Ascending aorta (tissue), 2 donors: ENCODE measurements at regions not wholly inside any gene's neighbourhood (a gene's known extent, or its start where the extent isn't known, plus 50 kb on each side); places are given as distances from the start of the nearest gene placed in this dataset.

Source experiments
- DNase-seq, 2 donors: peaks; one replicate each; pipeline ENCODE4 v3.0.0-alpha.2; 2019; ENCODE audit warnings: low spot score in 2 of 2
- H3K27ac ChIP-seq, 2 donors: fragments of 200-600 bp; sonication (generic); one replicate each; pipeline ENCODE4 v1.5.1; 2016 to 2017; ENCODE audit warnings: mild to moderate bottlenecking in 1 of 2
- H3K27me3 ChIP-seq: fragments of 200-600 bp; sonication (generic); one replicate; pipeline ENCODE4 v1.5.1; 2017
- H3K36me3 ChIP-seq, 2 donors: fragments of 200-600 bp; sonication (generic); one replicate each; pipeline ENCODE4 v1.5.1; 2016
- H3K4me1 ChIP-seq, 2 donors: fragments of 200-600 bp; sonication (generic); one replicate each; pipeline ENCODE4 v1.5.1; 2016 to 2017; ENCODE audit warnings: mild to moderate bottlenecking in 1 of 2
- H3K4me3 ChIP-seq, 2 donors: fragments of 200-600 bp; sonication (generic); one replicate each; pipeline ENCODE4 v1.5.1; 2016 to 2017; ENCODE audit warnings: mild to moderate bottlenecking in 1 of 2
- H3K9me3 ChIP-seq, 2 donors: fragments of 200-600 bp; sonication (generic); one replicate each; pipeline ENCODE4 v1.5.1; 2016
- intact Hi-C: fragments of 100-400 bp; cut with DNase I; formaldehyde crosslinking; loops from one replicate; pipeline ENCODE4 v1.15.1; 2023
- TF ChIP-seq, protein P1 (sequence below), 3 experiments: fragments of 200-600 bp in 2 of 3; fragments of 450-650 bp in 1 of 3; sonication (generic) in 2 of 3; IDR thresholded peaks; one replicate each; pipeline ENCODE4 v1.5.1; 2016 to 2019; ENCODE audit warnings: antibody characterized with exemption in 3 of 3, mild to moderate bottlenecking in 1 of 3, moderate library complexity in 1 of 3

GRCh38 chr12:114784526-114784925, 100.6 kb upstream of the TBX3 start:
- H3K4me3 ChIP-seq = no peak overlapping the region
- no peak for DNase-seq
- TF ChIP-seq, protein P1, sequence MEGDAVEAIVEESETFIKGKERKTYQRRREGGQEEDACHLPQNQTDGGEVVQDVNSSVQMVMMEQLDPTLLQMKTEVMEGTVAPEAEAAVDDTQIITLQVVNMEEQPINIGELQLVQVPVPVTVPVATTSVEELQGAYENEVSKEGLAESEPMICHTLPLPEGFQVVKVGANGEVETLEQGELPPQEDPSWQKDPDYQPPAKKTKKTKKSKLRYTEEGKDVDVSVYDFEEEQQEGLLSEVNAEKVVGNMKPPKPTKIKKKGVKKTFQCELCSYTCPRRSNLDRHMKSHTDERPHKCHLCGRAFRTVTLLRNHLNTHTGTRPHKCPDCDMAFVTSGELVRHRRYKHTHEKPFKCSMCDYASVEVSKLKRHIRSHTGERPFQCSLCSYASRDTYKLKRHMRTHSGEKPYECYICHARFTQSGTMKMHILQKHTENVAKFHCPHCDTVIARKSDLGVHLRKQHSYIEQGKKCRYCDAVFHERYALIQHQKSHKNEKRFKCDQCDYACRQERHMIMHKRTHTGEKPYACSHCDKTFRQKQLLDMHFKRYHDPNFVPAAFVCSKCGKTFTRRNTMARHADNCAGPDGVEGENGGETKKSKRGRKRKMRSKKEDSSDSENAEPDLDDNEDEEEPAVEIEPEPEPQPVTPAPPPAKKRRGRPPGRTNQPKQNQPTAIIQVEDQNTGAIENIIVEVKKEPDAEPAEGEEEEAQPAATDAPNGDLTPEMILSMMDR (IDR thresholded peaks at IDR 0.05) = no peak
- no peaks in the 10 kb centered on the region for H3K9me3 ChIP-seq
- no peak overlapping the region for H3K27ac ChIP-seq
- intact Hi-C loops = no loop called here
- no peaks in the 10 kb centered on the region for H3K36me3 ChIP-seq
- H3K27me3 ChIP-seq = no peaks in the 10 kb centered on the region
- H3K4me1 ChIP-seq = no peaks in the 10 kb centered on the region

DNA sequence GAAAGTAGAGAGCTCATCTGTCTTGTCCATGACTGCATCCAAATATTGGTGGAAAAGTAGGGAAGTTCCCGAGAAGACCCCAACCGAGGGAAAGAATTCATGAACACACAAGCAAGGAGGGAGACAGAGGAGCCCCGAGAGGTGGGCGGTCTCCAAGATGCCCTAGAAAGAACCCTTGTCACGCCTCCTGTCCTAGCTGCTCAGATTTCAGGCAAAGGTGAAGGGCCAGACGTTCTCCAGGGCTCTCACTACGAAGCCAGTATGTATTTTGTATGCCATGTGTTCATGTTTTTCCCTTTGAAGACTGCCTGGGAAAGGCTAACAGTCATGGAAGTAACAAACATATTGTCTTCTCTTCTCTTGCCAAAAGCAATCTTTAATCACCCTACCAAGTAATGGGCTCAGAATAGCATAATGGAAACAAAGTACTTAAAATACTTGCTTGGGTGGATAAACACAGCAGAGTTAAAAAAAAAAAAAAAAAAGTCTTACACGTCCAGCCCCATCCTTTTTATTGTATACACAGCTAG, 99.2 kb upstream of the TBX3 start:
- Histone ChIP-seq H3K36me3 (no peaks in the 10 kb centered on the region), H3K4me3 (no peak overlapping the region), H3K27ac (no peak overlapping the region), H3K9me3 (no peaks in the 10 kb centered on the region), H3K27me3 (no peaks in the 10 kb centered on the region), H3K4me1 (no peaks in the 10 kb centered on the region)
- DNase-seq = no peak
- TF ChIP-seq, protein P1 (IDR thresholded peaks at IDR 0.05) = no peak
- intact Hi-C loops = no loop called here

- Histone ChIP-seq H3K4me3 (no peak overlapping the region), H3K9me3 (no peaks in the 10 kb centered on the region), H3K36me3 (no peaks in the 10 kb centered on the region), H3K27me3 (no peaks in the 10 kb centered on the region), H3K27ac (no peak overlapping the region), H3K4me1 (no peaks in the 10 kb centered on the region)
- intact Hi-C loops = no loop called here
- TF ChIP-seq, protein P1 (IDR thresholded peaks at IDR 0.05) = no peak
- no peak for DNase-seq
Measured at GRCh38 chr12:114780746-114781399, 96.9 kb upstream of the TBX3 start.

- DNase-seq = no peak
- Histone ChIP-seq H3K27me3 (no peaks in the 10 kb centered on the region), H3K4me3 (no peak overlapping the region), H3K4me1 (no peaks in the 10 kb centered on the region), H3K27ac (no peak overlapping the region), H3K36me3 (no peaks in the 10 kb centered on the region), H3K9me3 (no peaks in the 10 kb centered on the region)
- intact Hi-C loops = no loop called here
- TF ChIP-seq, protein P1 (IDR thresholded peaks at IDR 0.05) = no peak
Measured at GRCh38 chr12:114779647-114780046, 95.7 kb upstream of the TBX3 start.

GRCh38 chr12:114779186-114779585, 95.2 kb upstream of the TBX3 start:
- Histone ChIP-seq H3K27me3 (no peaks in the 10 kb centered on the region), H3K4me3 (no peak overlapping the region), H3K36me3 (no peaks in the 10 kb centered on the region), H3K4me1 (no peaks in the 10 kb centered on the region), H3K27ac (no peak overlapping the region), H3K9me3 (no peaks in the 10 kb centered on the region)
- TF ChIP-seq, protein P1 (IDR thresholded peaks at IDR 0.05) = no peak
- intact Hi-C loops = no loop called here
- DNase-seq = no peak
